ENCODE measurements at regions not wholly inside any gene's neighbourhood (a gene's known extent, or its start where the extent isn't known, plus 50 kb on each side); places are given as distances from the start of the nearest gene placed in this dataset.

DNA sequence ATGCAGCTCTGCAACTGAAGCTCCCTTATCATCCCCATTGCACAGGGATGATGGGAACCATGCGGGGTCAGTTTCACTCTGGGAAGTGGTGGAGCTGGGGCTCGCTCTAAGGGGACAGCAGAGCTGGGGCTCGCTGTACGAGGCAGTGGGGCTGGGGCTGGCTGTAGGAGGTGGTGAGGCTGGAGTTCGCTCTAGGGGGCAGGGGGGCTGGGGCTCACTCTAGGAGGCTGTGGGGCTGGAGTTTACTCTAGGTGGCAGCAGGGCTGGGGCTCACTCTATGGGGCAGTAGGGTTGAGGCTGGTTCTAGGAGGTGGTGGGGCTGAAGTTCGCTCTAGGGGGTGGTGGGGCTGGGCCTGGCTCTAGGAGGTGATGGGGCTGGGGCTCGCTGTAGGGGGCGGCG lies 99.1 kb downstream of the UQCRFS1 start:
- Histone ChIP-seq H3K4me1 (ENCODE audit: insufficient read depth, poor library complexity, severe bottlenecking) (no peaks in the 10 kb centered on the region), H3K4me3 (ENCODE audit: severe bottlenecking) (no peak overlapping the region), H3K27ac (ENCODE audit: poor library complexity, severe bottlenecking) (no peak overlapping the region), H3K36me3 (ENCODE audit: low read depth) (no peaks in the 10 kb centered on the region), H3K9me3 (ENCODE audit: severe bottlenecking) (no peaks in the 10 kb centered on the region), H3K27me3 (ENCODE audit: insufficient read depth, poor library complexity, severe bottlenecking) (no peaks in the 10 kb centered on the region)
- no peak for ATAC-seq (ENCODE audit: low read depth)
- TF ChIP-seq, protein P1, sequence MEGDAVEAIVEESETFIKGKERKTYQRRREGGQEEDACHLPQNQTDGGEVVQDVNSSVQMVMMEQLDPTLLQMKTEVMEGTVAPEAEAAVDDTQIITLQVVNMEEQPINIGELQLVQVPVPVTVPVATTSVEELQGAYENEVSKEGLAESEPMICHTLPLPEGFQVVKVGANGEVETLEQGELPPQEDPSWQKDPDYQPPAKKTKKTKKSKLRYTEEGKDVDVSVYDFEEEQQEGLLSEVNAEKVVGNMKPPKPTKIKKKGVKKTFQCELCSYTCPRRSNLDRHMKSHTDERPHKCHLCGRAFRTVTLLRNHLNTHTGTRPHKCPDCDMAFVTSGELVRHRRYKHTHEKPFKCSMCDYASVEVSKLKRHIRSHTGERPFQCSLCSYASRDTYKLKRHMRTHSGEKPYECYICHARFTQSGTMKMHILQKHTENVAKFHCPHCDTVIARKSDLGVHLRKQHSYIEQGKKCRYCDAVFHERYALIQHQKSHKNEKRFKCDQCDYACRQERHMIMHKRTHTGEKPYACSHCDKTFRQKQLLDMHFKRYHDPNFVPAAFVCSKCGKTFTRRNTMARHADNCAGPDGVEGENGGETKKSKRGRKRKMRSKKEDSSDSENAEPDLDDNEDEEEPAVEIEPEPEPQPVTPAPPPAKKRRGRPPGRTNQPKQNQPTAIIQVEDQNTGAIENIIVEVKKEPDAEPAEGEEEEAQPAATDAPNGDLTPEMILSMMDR (IDR thresholded peaks at IDR 0.05; ENCODE audit: poor library complexity, severe bottlenecking) = no peak
- no peak for DNase-seq (ENCODE audit: low spot score)

DNA sequence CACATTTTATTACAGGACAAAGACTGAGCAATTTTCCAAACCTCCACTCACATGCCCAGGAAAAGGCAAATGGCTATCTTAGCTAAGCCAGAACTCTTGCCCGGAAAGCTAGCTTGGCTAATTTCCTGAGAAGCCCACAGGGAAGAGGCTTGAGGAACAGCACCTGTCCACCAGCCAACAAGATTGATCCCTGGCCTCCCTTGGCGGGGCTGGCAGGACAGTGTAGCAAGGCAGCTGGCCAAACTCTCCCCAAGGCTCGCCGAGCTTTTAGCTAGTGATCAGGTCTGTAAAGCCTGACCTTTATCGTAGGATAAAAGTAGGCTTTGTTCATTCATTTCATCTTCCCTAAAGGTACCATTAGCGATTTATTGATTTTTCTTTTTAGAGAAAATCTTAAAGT lies 101.4 kb downstream of the UQCRFS1 start:
- TF ChIP-seq, protein P1 (IDR thresholded peaks at IDR 0.05; ENCODE audit: poor library complexity, severe bottlenecking) = no peak
- no peaks in the 10 kb centered on the region for H3K9me3 ChIP-seq (ENCODE audit: severe bottlenecking)
- no peak overlapping the region for H3K4me3 ChIP-seq (ENCODE audit: severe bottlenecking)
- H3K4me1 ChIP-seq (ENCODE audit: insufficient read depth, poor library complexity, severe bottlenecking) = no peaks in the 10 kb centered on the region
- no peaks in the 10 kb centered on the region for H3K27me3 ChIP-seq (ENCODE audit: insufficient read depth, poor library complexity, severe bottlenecking)
- DNase-seq (ENCODE audit: low spot score) = no peak
- no peak overlapping the region for H3K27ac ChIP-seq (ENCODE audit: poor library complexity, severe bottlenecking)
- no peak for ATAC-seq (ENCODE audit: low read depth)
- no peaks in the 10 kb centered on the region for H3K36me3 ChIP-seq (ENCODE audit: low read depth)

DNA sequence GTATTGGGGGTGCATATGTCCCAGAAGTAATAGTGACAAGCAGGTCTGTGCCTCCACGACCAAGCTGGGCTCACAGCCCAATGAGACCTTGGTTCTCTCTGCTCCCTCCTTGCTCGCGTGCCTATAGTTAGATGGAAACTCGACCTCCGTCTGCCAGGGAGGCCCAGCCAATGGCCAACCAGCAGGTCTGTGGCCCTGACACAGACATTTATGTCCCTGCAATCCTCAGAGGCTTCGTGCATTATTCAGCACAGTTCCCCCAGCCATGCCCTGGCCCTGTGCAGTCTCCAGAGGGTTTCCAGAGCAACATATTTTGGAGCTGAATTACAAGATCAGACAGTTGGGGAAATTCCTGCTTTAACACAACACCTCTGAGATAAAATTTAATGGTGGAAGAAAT lies 105.1 kb downstream of the UQCRFS1 start:
- no peaks in the 10 kb centered on the region for H3K4me1 ChIP-seq (ENCODE audit: insufficient read depth, poor library complexity, severe bottlenecking)
- TF ChIP-seq, protein P1 (IDR thresholded peaks at IDR 0.05; ENCODE audit: poor library complexity, severe bottlenecking) = no peak
- no peaks in the 10 kb centered on the region for H3K27me3 ChIP-seq (ENCODE audit: insufficient read depth, poor library complexity, severe bottlenecking)
- ATAC-seq (ENCODE audit: low read depth) = no peak
- H3K36me3 ChIP-seq (ENCODE audit: low read depth) = no peaks in the 10 kb centered on the region
- H3K9me3 ChIP-seq (ENCODE audit: severe bottlenecking) = no peaks in the 10 kb centered on the region
- DNase-seq (ENCODE audit: low spot score) = no peak
- no peak overlapping the region for H3K4me3 ChIP-seq (ENCODE audit: severe bottlenecking)
- no peak overlapping the region for H3K27ac ChIP-seq (ENCODE audit: poor library complexity, severe bottlenecking)

DNA sequence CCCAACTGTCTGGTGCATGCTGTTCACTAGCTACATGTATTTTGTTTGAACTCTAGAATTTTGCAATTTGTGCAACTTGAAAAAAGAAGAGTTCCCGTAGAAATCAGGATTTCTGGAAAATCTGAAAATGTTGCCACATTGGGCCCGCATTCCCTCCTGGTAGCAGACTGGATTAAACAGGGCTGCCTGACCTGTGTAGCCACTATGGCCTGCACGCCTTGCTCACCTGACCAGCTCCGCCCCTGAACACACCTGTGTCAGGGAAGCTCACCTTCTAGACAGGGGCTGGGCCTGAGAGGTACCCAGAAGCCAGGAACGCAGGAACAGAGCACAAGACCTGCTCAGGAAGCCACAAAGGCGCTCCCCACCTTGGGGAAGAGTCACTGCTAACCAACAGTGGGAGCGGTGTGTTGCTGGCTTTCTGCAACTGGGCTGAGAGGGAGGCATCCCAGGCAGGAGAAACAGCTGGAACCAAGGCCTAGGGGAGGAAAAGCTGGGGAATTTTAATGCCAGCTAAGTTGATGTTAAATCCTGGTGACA lies 106.5 kb downstream of the UQCRFS1 start:
- H3K4me1 ChIP-seq (ENCODE audit: insufficient read depth, poor library complexity, severe bottlenecking) = no peaks in the 10 kb centered on the region
- ATAC-seq (ENCODE audit: low read depth) (no peak), DNase-seq (ENCODE audit: low spot score) (no peak)
- no peak overlapping the region for H3K27ac ChIP-seq (ENCODE audit: poor library complexity, severe bottlenecking)
- TF ChIP-seq, protein P1 (IDR thresholded peaks at IDR 0.05; ENCODE audit: poor library complexity, severe bottlenecking) = no peak
- no peaks in the 10 kb centered on the region for H3K9me3 ChIP-seq (ENCODE audit: severe bottlenecking)
- no peak overlapping the region for H3K4me3 ChIP-seq (ENCODE audit: severe bottlenecking)
- no peaks in the 10 kb centered on the region for H3K36me3 ChIP-seq (ENCODE audit: low read depth)
- H3K27me3 ChIP-seq (ENCODE audit: insufficient read depth, poor library complexity, severe bottlenecking) = no peaks in the 10 kb centered on the region

DNA sequence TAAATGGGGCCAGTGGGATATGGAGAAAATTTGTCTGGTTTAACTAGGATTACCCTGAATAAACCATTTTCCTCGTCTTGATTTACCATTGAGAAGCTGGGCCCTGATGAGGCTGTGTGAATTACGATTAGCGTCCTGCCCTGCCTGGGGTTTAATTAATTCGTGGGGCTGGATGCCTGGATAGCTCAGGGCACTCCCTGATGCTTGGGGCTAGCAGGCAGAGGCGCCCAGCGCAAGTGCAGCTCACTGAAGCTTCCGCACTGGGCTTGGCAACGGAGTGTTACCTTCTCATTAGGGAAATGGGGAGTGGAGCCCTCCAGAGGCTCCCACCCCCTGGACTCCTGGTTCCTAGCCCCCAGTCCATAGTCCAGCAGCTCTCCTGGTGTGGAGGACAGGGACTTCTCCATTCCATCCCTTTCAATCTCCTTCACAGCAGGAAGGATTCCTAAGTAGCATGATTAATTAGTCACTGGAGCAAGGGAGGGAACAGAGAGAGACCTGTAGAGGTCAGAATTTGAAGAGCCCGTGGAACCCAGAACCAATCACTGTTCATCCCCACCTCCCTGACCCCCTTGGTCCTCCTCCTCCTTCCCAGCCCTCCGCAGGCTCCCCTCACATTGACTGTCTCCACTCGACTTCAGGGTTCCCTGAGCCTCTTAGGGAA lies 107.2 kb downstream of the UQCRFS1 start:
- Histone ChIP-seq H3K4me1 (ENCODE audit: insufficient read depth, poor library complexity, severe bottlenecking) (no peaks in the 10 kb centered on the region), H3K9me3 (ENCODE audit: severe bottlenecking) (no peaks in the 10 kb centered on the region), H3K36me3 (ENCODE audit: low read depth) (no peaks in the 10 kb centered on the region), H3K27ac (ENCODE audit: poor library complexity, severe bottlenecking) (no peak overlapping the region), H3K27me3 (ENCODE audit: insufficient read depth, poor library complexity, severe bottlenecking) (no peaks in the 10 kb centered on the region), H3K4me3 (ENCODE audit: severe bottlenecking) (no peak overlapping the region)
- no peak for DNase-seq (ENCODE audit: low spot score)
- no peak for ATAC-seq (ENCODE audit: low read depth)
- TF ChIP-seq, protein P1 (IDR thresholded peaks at IDR 0.05; ENCODE audit: poor library complexity, severe bottlenecking) = no peak
